ENCODE measurements at regions not wholly inside any gene's neighbourhood (a gene's known extent, or its start where the extent isn't known, plus 50 kb on each side); places are given as distances from the start of the nearest gene placed in this dataset.

- TF ChIP-seq EZH2 (IDR thresholded peaks at IDR 0.05) = no peak
- no peak for TF ChIP-seq POLR2AphosphoS5 (IDR thresholded peaks at IDR 0.05; ENCODE audit: borderline replicate concordance, low read depth, low read length)
These were observed 1272.8 kb downstream of the TYW1 start for GRCh38 chr7:68269405-68269804.
